B cell (primary cell): ENCODE measurements at regions not wholly inside any gene's neighbourhood (a gene's known extent, or its start where the extent isn't known, plus 50 kb on each side); places are given as distances from the start of the nearest gene placed in this dataset.

Source experiments
- ATAC-seq: fragments of 200-7000 bp; cut with Tn5 transposase; one replicate; pipeline ENCODE4 v1.10.0; 2021; ENCODE audit warnings: low read depth, mild to moderate bottlenecking, moderate number of reproducible peaks, moderate library complexity
- CTCF ChIA-PET: fragments of 350-600 bp; sonication (Branson Sonifier 250); formaldehyde crosslinking; loops from one replicate; lab custom pipeline; 2021; ENCODE audit warnings: antibody characterized with exemption, inconsistent platforms; lab: Charles Lee
- POLR2A ChIA-PET: fragments of 350-600 bp; sonication (Branson Sonifier 250); formaldehyde crosslinking; loops from one replicate; lab custom pipeline; 2021; ENCODE audit warnings: antibody characterized with exemption; lab: Charles Lee
- DNase-seq: peaks from one replicate; pipeline ENCODE4 v3.0.0; 2013
- H2AFZ ChIP-seq: 2 replicates; pipeline ENCODE4 v1.6.1; 2012; ENCODE audit warnings: mild to moderate bottlenecking, low read depth, low read length; ENCODE audit not compliant: insufficient read depth, poor library complexity, severe bottlenecking
- H3K27ac ChIP-seq, 2 donors: 1 replicate in 1 of 2; 2 replicates in 1 of 2; pipeline ENCODE4 v1.5.1; 2012 to 2013; ENCODE audit warnings: low read length in 2 of 2, mild to moderate bottlenecking in 2 of 2, moderate library complexity in 1 of 2
- H3K27me3 ChIP-seq, 4 experiments: fragments of 200-600 bp in 1 of 4; sonication (generic) in 1 of 4; replicated peaks in 1 of 4; 1 replicate in 2 of 4; 2 replicates in 2 of 4; pipeline versions ENCODE4 v1.6.1 to v1.7.0; 2013 to 2016; ENCODE audit warnings: low read length in 3 of 4, mild to moderate bottlenecking in 2 of 4, mixed read lengths in 1 of 4, moderate library complexity in 1 of 4; ENCODE audit not compliant: insufficient read depth in 4 of 4, control insufficient read depth in 3 of 4; ENCODE audit errors: control extremely low read depth in 1 of 4
- H3K36me3 ChIP-seq, 2 experiments: replicated peaks in 1 of 2; 1 replicate in 1 of 2; 2 replicates in 1 of 2; pipeline versions ENCODE4 v1.6.1 to v1.7.1; 2013; ENCODE audit warnings: low read length in 1 of 2; ENCODE audit not compliant: insufficient read depth in 2 of 2, control insufficient read depth in 1 of 2; ENCODE audit errors: control extremely low read depth in 1 of 2, extremely low read depth in 1 of 2
- H3K4me1 ChIP-seq, 2 donors: fragments of 200-600 bp in 1 of 2; sonication (generic) in 1 of 2; 1 replicate in 1 of 2; 2 replicates in 1 of 2; pipeline versions ENCODE4 v1.5.1 to v1.6.1; 2013 to 2017; ENCODE audit warnings: low read length in 2 of 2; ENCODE audit not compliant: control insufficient read depth in 2 of 2, insufficient read depth in 2 of 2
- H3K4me2 ChIP-seq: replicated peaks from 2 replicates; pipeline ENCODE3; 2012; ENCODE audit warnings: mild to moderate bottlenecking, low read depth, low read length; ENCODE audit not compliant: poor library complexity, severe bottlenecking
- H3K4me3 ChIP-seq, 5 experiments: fragments of 200-600 bp in 1 of 5; sonication (generic) in 1 of 5; 1 replicate in 3 of 5; 2 replicates in 2 of 5; pipeline versions ENCODE4 v1.5.1 to v1.7.0; 2011 to 2016; ENCODE audit warnings: low read length in 4 of 5, mild to moderate bottlenecking in 4 of 5, low read depth in 2 of 5, control low read depth in 1 of 5, moderate library complexity in 1 of 5; ENCODE audit not compliant: insufficient read depth in 1 of 5; ENCODE audit errors: control extremely low read depth in 1 of 5, extremely low read depth in 1 of 5
- H3K79me2 ChIP-seq: fragments of 200-600 bp; sonication (generic); one replicate; pipeline ENCODE4 v1.6.0; 2016; ENCODE audit warnings: low read length; ENCODE audit not compliant: control insufficient read depth, insufficient read depth
- H3K9ac ChIP-seq: fragments of 200-600 bp; sonication (generic); 2 replicates; pipeline ENCODE4 v1.6.1; 2017; ENCODE audit warnings: mild to moderate bottlenecking, low read length, moderate library complexity
- H3K9me3 ChIP-seq, 3 donors: one replicate each; pipeline versions ENCODE4 v1.6.1 to v1.7.1; 2013; ENCODE audit warnings: low read length in 2 of 3; ENCODE audit not compliant: control insufficient read depth in 2 of 3, insufficient read depth in 1 of 3; ENCODE audit errors: control extremely low read depth in 1 of 3
- H4K20me1 ChIP-seq: 2 replicates; pipeline ENCODE4 v1.6.0; 2012; ENCODE audit warnings: mild to moderate bottlenecking, low read length; ENCODE audit not compliant: insufficient read depth, control insufficient read depth, poor library complexity, severe bottlenecking
- H3K27ac Mint-ChIP-seq: one replicate; pipeline ENCODE4 v1.8.0; 2021; ENCODE audit warnings: mixed read lengths
- H3K27me3 Mint-ChIP-seq: one replicate; pipeline ENCODE4 v1.8.0; 2021; ENCODE audit warnings: mixed read lengths
- H3K4me1 Mint-ChIP-seq: one replicate; pipeline ENCODE4 v1.8.0; 2021; ENCODE audit warnings: mixed read lengths
- H3K4me3 Mint-ChIP-seq: one replicate; pipeline ENCODE4 v1.8.0; 2021; ENCODE audit warnings: mixed read lengths
- H3K9me3 Mint-ChIP-seq: one replicate; pipeline ENCODE4 v1.8.0; 2022; ENCODE audit warnings: mixed read lengths; ENCODE audit not compliant: insufficient read depth
- CTCF ChIP-seq: fragments of 200-600 bp; IDR thresholded peaks from one replicate; pipeline ENCODE4 v1.8.0; 2022; ENCODE audit warnings: antibody characterized with exemption, mild to moderate bottlenecking
- EZH2 ChIP-seq: IDR thresholded peaks from 2 replicates; pipeline ENCODE4 v1.6.1; 2012; ENCODE audit warnings: borderline replicate concordance, low read depth, mild to moderate bottlenecking, moderate library complexity, low read length; ENCODE audit not compliant: insufficient read depth, poor library complexity, severe bottlenecking
- WGBS: methylation state at CpG from one replicate; pipeline ENCODE4 v1.1.5; 2013; ENCODE audit warnings: missing lambda C conversion rate; ENCODE audit not compliant: insufficient coverage; 5-methylcytosine and 5-hydroxymethylcytosine counted together
- intact Hi-C: fragments of 100-400 bp; cut with micrococcal nuclease; formaldehyde crosslinking; loops from one replicate; pipeline ENCODE4 v1.10.0; 2022

GRCh38 chr2:4175343-4175742 is 472.0 kb downstream of the DCDC2C start:
- H3K27ac Mint-ChIP-seq: no peak overlapping the region
- H3K4me3 Mint-ChIP-seq: no peak overlapping the region
- ChIA-PET POLR2A (no interaction called here), CTCF (no interaction called here)
- Histone ChIP-seq H3K36me3 (no peaks in the 10 kb centered on the region), H3K4me2 (no peak overlapping the region), H3K27me3 (no peaks in the 10 kb centered on the region), H3K79me2 (no peaks in the 10 kb centered on the region), H3K4me3 (no peak overlapping the region), H3K9me3 (peaks cover 1 to 31% (median 10%) of the 10 kb centered on the region in 3 donors), H3K4me1 (no peaks in the 10 kb centered on the region), H3K9ac (no peak overlapping the region), H3K27ac (no peak overlapping the region), H4K20me1 (no peaks in the 10 kb centered on the region), H2AFZ (no peak overlapping the region)
- intact Hi-C loops: no loop called here
- H3K27me3 Mint-ChIP-seq: no peaks in the 10 kb centered on the region
- H3K4me1 Mint-ChIP-seq: no peaks in the 10 kb centered on the region
- ATAC-seq (no peak), DNase-seq (no peak)
- no CpG with 5 or more reads among the region's 3 CpGs for whole genome bisulfite sequencing
- peaks cover 24% of the 10 kb centered on the region for H3K9me3 Mint-ChIP-seq
- no peak for TF ChIP-seq EZH2
- no peak for TF ChIP-seq CTCF

- Histone ChIP-seq H3K36me3 (no peaks in the 10 kb centered on the region), H4K20me1 (no peaks in the 10 kb centered on the region), H2AFZ (no peak overlapping the region), H3K79me2 (no peaks in the 10 kb centered on the region), H3K4me3 (no peak overlapping the region), H3K4me1 (no peaks in the 10 kb centered on the region), H3K9me3 (peaks cover 0 to 7% (median 5%) of the 10 kb centered on the region in 3 donors), H3K27me3 (no peaks in the 10 kb centered on the region), H3K4me2 (no peak overlapping the region), H3K9ac (no peak overlapping the region), H3K27ac (no peak overlapping the region)
- 67% methylated on average over 1 of the region's 2 CpGs for WGBS
- no peak for ATAC-seq
- ChIA-PET CTCF (no interaction called here), POLR2A (no interaction called here)
- no peak overlapping the region for H3K27ac Mint-ChIP-seq
- no peak overlapping the region for H3K4me3 Mint-ChIP-seq
- H3K27me3 Mint-ChIP-seq: no peaks in the 10 kb centered on the region
- H3K4me1 Mint-ChIP-seq: no peaks in the 10 kb centered on the region
- peaks cover 15% of the 10 kb centered on the region for H3K9me3 Mint-ChIP-seq
- intact Hi-C loops: no loop called here
- DNase-seq: no peak
- TF ChIP-seq EZH2: no peak
- TF ChIP-seq CTCF: no peak
These were observed 477.3 kb downstream of the DCDC2C start for GRCh38 chr2:4180631-4181030.
